ENCODE measurements at regions not wholly inside any gene's neighbourhood (a gene's known extent, or its start where the extent isn't known, plus 50 kb on each side); places are given as distances from the start of the nearest gene placed in this dataset.

- H3K4me3 ChIP-seq = no peak overlapping the region
- no peak overlapping the region for H3K27ac ChIP-seq
- H3K9me3 ChIP-seq = no peaks in the 10 kb centered on the region
- DNase-seq = no peak
- no peaks in the 10 kb centered on the region for H3K4me1 ChIP-seq
- intact Hi-C loops (cut with DNase I) = no loop called here
- H3K27me3 ChIP-seq (ENCODE audit: low read depth) = no peaks in the 10 kb centered on the region
- ATAC-seq = no peak
- no peak for TF ChIP-seq CTCF (IDR thresholded peaks at IDR 0.05)
- no peaks in the 10 kb centered on the region for H3K36me3 ChIP-seq
Measured at GRCh38 chr3:144121661-144122060, 150.0 kb downstream of the DIPK2A start.

- no peaks in the 10 kb centered on the region for H3K4me1 ChIP-seq
- H3K4me3 ChIP-seq = no peak overlapping the region
- ATAC-seq (no peak), DNase-seq (no peak)
- intact Hi-C loops (cut with DNase I) = no loop called here
- no peaks in the 10 kb centered on the region for H3K9me3 ChIP-seq
- H3K36me3 ChIP-seq = no peaks in the 10 kb centered on the region
- TF ChIP-seq CTCF (IDR thresholded peaks at IDR 0.05) = no peak
- no peaks in the 10 kb centered on the region for H3K27me3 ChIP-seq (ENCODE audit: low read depth)
- no peak overlapping the region for H3K27ac ChIP-seq
Measured at GRCh38 chr3:144127014-144127413, 155.4 kb downstream of the DIPK2A start.

GRCh38 chr3:144127700-144128099 is 156.1 kb downstream of the DIPK2A start:
- intact Hi-C loops (cut with DNase I) = no loop called here
- no peak for TF ChIP-seq CTCF (IDR thresholded peaks at IDR 0.05)
- ATAC-seq = no peak

GRCh38 chr3:144128108-144128892 is 156.7 kb downstream of the DIPK2A start:
- no peak for ATAC-seq
- Histone ChIP-seq H3K4me1 (no peaks in the 10 kb centered on the region), H3K27me3 (ENCODE audit: low read depth) (no peaks in the 10 kb centered on the region), H3K36me3 (no peaks in the 10 kb centered on the region), H3K27ac (no peak overlapping the region), H3K4me3 (no peak overlapping the region), H3K9me3 (no peaks in the 10 kb centered on the region)
- intact Hi-C loops (cut with DNase I) = no loop called here
- DNase-seq = no peak
- no peak for TF ChIP-seq CTCF (IDR thresholded peaks at IDR 0.05)

More at GRCh38 chr3:144127700-144128099, 156.1 kb downstream of the DIPK2A start:
- no peak overlapping the region for H3K27ac ChIP-seq
- DNase-seq = no peak
- no peaks in the 10 kb centered on the region for H3K9me3 ChIP-seq
- H3K27me3 ChIP-seq (ENCODE audit: low read depth) = no peaks in the 10 kb centered on the region
- no peaks in the 10 kb centered on the region for H3K4me1 ChIP-seq
- H3K4me3 ChIP-seq = no peak overlapping the region
- H3K36me3 ChIP-seq = no peaks in the 10 kb centered on the region

- Histone ChIP-seq H3K36me3 (no peaks in the 10 kb centered on the region), H3K27ac (no peak overlapping the region), H3K9me3 (no peaks in the 10 kb centered on the region), H3K4me1 (no peaks in the 10 kb centered on the region), H3K4me3 (no peak overlapping the region), H3K27me3 (ENCODE audit: low read depth) (no peaks in the 10 kb centered on the region)
- no peak for TF ChIP-seq CTCF (IDR thresholded peaks at IDR 0.05)
- no peak for DNase-seq
- no peak for ATAC-seq
- intact Hi-C loops (cut with DNase I) = no loop called here
Measured at GRCh38 chr3:144129536-144130214, 158.1 kb downstream of the DIPK2A start.

All from lower lobe of right lung (tissue), 2 donors.